ENCODE measurements at regions not wholly inside any gene's neighbourhood (a gene's known extent, or its start where the extent isn't known, plus 50 kb on each side); places are given as distances from the start of the nearest gene placed in this dataset.
"Not testable (repeated sequence)": the region's sequence is repeated elsewhere in the genome, so short reads cannot be mapped to it uniquely, and the experiment has no call there.

GRCh38 chrX:124257924-124258702 lies 74.3 kb upstream of the TEX13D start:
- in situ Hi-C loops (cut with MboI; ENCODE audit: low pct_unique_long_range_greater_than_20kb, low sequenced_read_pairs, unreplicated experiment): no loop called here
- no peak for TF ChIP-seq CTCF (IDR thresholded peaks at IDR 0.05; ENCODE audit: extremely low read depth, insufficient read depth, missing control alignments)
- DNase-seq (ENCODE audit: low spot score): no peak

GRCh38 chrX:124260845-124261244 lies 71.6 kb upstream of the TEX13D start:
- in situ Hi-C loops (cut with MboI; ENCODE audit: low pct_unique_long_range_greater_than_20kb, low sequenced_read_pairs, unreplicated experiment): no loop called here
- DNase-seq (ENCODE audit: low spot score): no peak
- no peak for TF ChIP-seq CTCF (IDR thresholded peaks at IDR 0.05; ENCODE audit: extremely low read depth, insufficient read depth, missing control alignments)

GRCh38 chrX:124263743-124264142 lies 68.7 kb upstream of the TEX13D start:
- in situ Hi-C loops (cut with MboI; ENCODE audit: low pct_unique_long_range_greater_than_20kb, low sequenced_read_pairs, unreplicated experiment): no loop called here
- no peak for TF ChIP-seq CTCF (IDR thresholded peaks at IDR 0.05; ENCODE audit: extremely low read depth, insufficient read depth, missing control alignments)
- no peak for DNase-seq (ENCODE audit: low spot score)

- no peak for TF ChIP-seq CTCF (IDR thresholded peaks at IDR 0.05; ENCODE audit: extremely low read depth, insufficient read depth, missing control alignments)
- DNase-seq (ENCODE audit: low spot score): no peak
- in situ Hi-C loops (cut with MboI; ENCODE audit: low pct_unique_long_range_greater_than_20kb, low sequenced_read_pairs, unreplicated experiment): no loop called here
Measured at GRCh38 chrX:124268099-124268498, 64.4 kb upstream of the TEX13D start.

GRCh38 chrX:124269881-124270280 lies 62.6 kb upstream of the TEX13D start:
- in situ Hi-C loops (cut with MboI; ENCODE audit: low pct_unique_long_range_greater_than_20kb, low sequenced_read_pairs, unreplicated experiment): no loop called here
- no peak for DNase-seq (ENCODE audit: low spot score)
- no peak for TF ChIP-seq CTCF (IDR thresholded peaks at IDR 0.05; ENCODE audit: extremely low read depth, insufficient read depth, missing control alignments)

GRCh38 chrX:124271599-124271998 lies 60.9 kb upstream of the TEX13D start:
- in situ Hi-C loops (cut with MboI; ENCODE audit: low pct_unique_long_range_greater_than_20kb, low sequenced_read_pairs, unreplicated experiment); DNase-seq (ENCODE audit: low spot score): not testable (repeated sequence)

GRCh38 chrX:124272370-124272982 lies 60.0 kb upstream of the TEX13D start:
- in situ Hi-C loops (cut with MboI; ENCODE audit: low pct_unique_long_range_greater_than_20kb, low sequenced_read_pairs, unreplicated experiment): no loop called here
- no peak for TF ChIP-seq CTCF (IDR thresholded peaks at IDR 0.05; ENCODE audit: extremely low read depth, insufficient read depth, missing control alignments)
- DNase-seq (ENCODE audit: low spot score): no peak

All from GM13977 (cell line).